ENCODE measurements at regions not wholly inside any gene's neighbourhood (a gene's known extent, or its start where the extent isn't known, plus 50 kb on each side); places are given as distances from the start of the nearest gene placed in this dataset.

DNA sequence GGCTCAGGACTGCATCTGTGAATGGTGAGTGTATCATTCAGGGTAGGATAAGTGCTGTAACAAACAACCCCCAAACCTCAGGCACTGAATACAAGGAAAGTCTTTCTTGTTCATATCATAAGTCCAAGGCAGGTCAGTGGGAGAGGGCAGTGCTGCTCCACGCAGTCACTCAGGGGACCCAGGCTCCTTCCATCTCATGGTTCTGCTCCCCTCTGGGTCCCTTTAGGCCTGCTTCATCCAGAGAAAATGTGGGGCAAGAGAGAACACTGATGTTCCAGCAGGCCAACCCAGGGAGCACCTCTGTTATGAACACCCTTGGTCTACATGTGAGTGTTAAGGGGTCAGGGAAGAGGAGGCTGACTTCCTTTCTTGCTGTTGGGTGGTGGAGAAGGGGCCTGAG, 187.8 kb downstream of the CHST1 start:
- ChIA-PET POLR2A (ENCODE audit: unreplicated experiment) (no interaction called here), CTCF (no interaction called here)
- in situ Hi-C loops (cut with MboI; ENCODE audit: low sequenced_read_pairs) (no loop called here), dilution Hi-C loops (cut with HindIII; ENCODE audit: low sequenced_read_pairs, unreplicated experiment) (no loop called here), intact Hi-C loops (cut with micrococcal nuclease) (no loop called here)
- Histone ChIP-seq H2AK5ac (ENCODE audit: low read depth, low read length) (no peak overlapping the region), H3K4me3 (ENCODE audit: insufficient read depth, low read depth, low read length) (no peak overlapping the region), H2AFZ (replicated peaks; ENCODE audit: low read length, poor library complexity) (no peak overlapping the region), H3K4me2 (ENCODE audit: low read depth, low read length) (no peak overlapping the region), H3K23ac (ENCODE audit: low read depth, low read length) (no peak overlapping the region), H3K27me3 (ENCODE audit: control insufficient read depth, insufficient read depth, low read length) (peaks cover 5% of the 10 kb centered on the region), H3K56ac (ENCODE audit: extremely low read depth, insufficient read depth, low read length) (no peak overlapping the region), H3K18ac (ENCODE audit: low read depth, low read length) (no peak overlapping the region), H3K9me3 (ENCODE audit: control insufficient read depth, insufficient read depth, low read length) (no peaks in the 10 kb centered on the region), H3K9me1 (ENCODE audit: insufficient read depth, low read length) (no peaks in the 10 kb centered on the region), H4K8ac (ENCODE audit: low read depth in 2 of 2, low read length in 2 of 2) (no peak overlapping the region), H4K91ac (ENCODE audit: insufficient read depth, low read depth, low read length) (no peak overlapping the region), H3K36me3 (ENCODE audit: control insufficient read depth, insufficient read depth, low read length) (no peaks in the 10 kb centered on the region), H3K14ac (replicated peaks; ENCODE audit: low read depth, low read length) (no peak overlapping the region), H4K5ac (ENCODE audit: low read depth, low read length) (no peak overlapping the region), H2BK5ac (ENCODE audit: low read depth, low read length, poor library complexity, severe bottlenecking) (no peak overlapping the region), H2BK20ac (ENCODE audit: low read depth, low read length) (no peak overlapping the region), H2BK120ac (ENCODE audit: low read depth, low read length) (no peak overlapping the region), H2BK15ac (ENCODE audit: low read depth, low read length) (no peak overlapping the region), H3K27ac (ENCODE audit: insufficient read depth, low read length) (no peak overlapping the region), H3K79me1 (ENCODE audit: low read depth in 1 of 2, low read length in 2 of 2) (no peaks in the 10 kb centered on the region), H3K4ac (ENCODE audit: low read depth, low read length) (no peak overlapping the region), H3K9ac (ENCODE audit: low read depth, low read length) (no peak overlapping the region), H3K4me1 (ENCODE audit: control insufficient read depth, insufficient read depth, low read length) (no peaks in the 10 kb centered on the region), H2AK9ac (replicated peaks; ENCODE audit: low read depth, low read length, poor library complexity) (no peak overlapping the region), H4K20me1 (ENCODE audit: insufficient read depth, low read length) (no peaks in the 10 kb centered on the region)
- no CpG with 5 or more reads among the region's 1 CpG for WGBS, 2 experiments (ENCODE audit: extremely low coverage in 2 of 2, insufficient read length in 1 of 2)
- ATAC-seq (ENCODE audit: low read depth) (no peak), DNase-seq (no peak)
- no TSS peak for BruUV-seq (replicated peaks)
- TF ChIP-seq NFE2L2 (IDR thresholded peaks at IDR 0.05; ENCODE audit: low read depth, low read length) (no peak), SMC3 (IDR thresholded peaks at IDR 0.05; ENCODE audit: low read depth, low read length) (no peak)
- TF ChIP-seq, protein P1, sequence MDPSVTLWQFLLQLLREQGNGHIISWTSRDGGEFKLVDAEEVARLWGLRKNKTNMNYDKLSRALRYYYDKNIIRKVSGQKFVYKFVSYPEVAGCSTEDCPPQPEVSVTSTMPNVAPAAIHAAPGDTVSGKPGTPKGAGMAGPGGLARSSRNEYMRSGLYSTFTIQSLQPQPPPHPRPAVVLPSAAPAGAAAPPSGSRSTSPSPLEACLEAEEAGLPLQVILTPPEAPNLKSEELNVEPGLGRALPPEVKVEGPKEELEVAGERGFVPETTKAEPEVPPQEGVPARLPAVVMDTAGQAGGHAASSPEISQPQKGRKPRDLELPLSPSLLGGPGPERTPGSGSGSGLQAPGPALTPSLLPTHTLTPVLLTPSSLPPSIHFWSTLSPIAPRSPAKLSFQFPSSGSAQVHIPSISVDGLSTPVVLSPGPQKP (IDR thresholded peaks at IDR 0.05; ENCODE audit: borderline replicate concordance, low read depth, low read length) = no peak

Measured in IMR-90 (cell line).